Nephron (organoid): ENCODE measurements at regions not wholly inside any gene's neighbourhood (a gene's known extent, or its start where the extent isn't known, plus 50 kb on each side); places are given as distances from the start of the nearest gene placed in this dataset.

Source experiments
- H3K27ac Mint-ChIP-seq, 3 experiments: 2 replicates each; pipeline ENCODE4 v1.8.0; 2020; ENCODE audit warnings: mixed read lengths in 3 of 3, mild to moderate bottlenecking in 2 of 3, moderate library complexity in 1 of 3
- H3K27me3 Mint-ChIP-seq: 2 replicates; pipeline ENCODE4 v1.8.0; 2021; ENCODE audit warnings: low read depth, mild to moderate bottlenecking, moderate library complexity, mixed read lengths
- H3K36me3 Mint-ChIP-seq: 2 replicates; pipeline ENCODE4 v1.8.0; 2020; ENCODE audit warnings: low read depth, mixed read lengths
- H3K4me1 Mint-ChIP-seq: 2 replicates; pipeline ENCODE4 v1.8.0; 2020; ENCODE audit warnings: mixed read lengths
- H3K4me3 Mint-ChIP-seq, 3 experiments: 2 replicates each; pipeline ENCODE4 v1.8.0; 2020; ENCODE audit warnings: mild to moderate bottlenecking in 3 of 3, mixed read lengths in 3 of 3, moderate library complexity in 2 of 3
- H3K9me3 Mint-ChIP-seq: 2 replicates; pipeline ENCODE4 v1.8.0; 2020; ENCODE audit warnings: mixed read lengths
- CTCF ChIP-seq, 3 experiments: fragments of 200-600 bp; sonication (generic); IDR thresholded peaks; one replicate each; pipeline ENCODE4 v1.5.0; 2021; ENCODE audit warnings: antibody characterized with exemption in 3 of 3; ENCODE audit not compliant: unreplicated experiment in 3 of 3

- Mint-ChIP-seq H3K9me3 (no peaks in the 10 kb centered on the region), H3K4me1 (peaks cover 6% of the 10 kb centered on the region), H3K27ac (no peak overlapping the region), H3K36me3 (no peaks in the 10 kb centered on the region), H3K27me3 (no peaks in the 10 kb centered on the region), H3K4me3 (no peak overlapping the region)
- no peak for TF ChIP-seq CTCF (IDR thresholded peaks at IDR 0.05; ENCODE audit: unreplicated experiment in 3 of 3)
Measured at GRCh38 chr13:33730619-33731018, 87.3 kb upstream of the RFC3 start.

DNA sequence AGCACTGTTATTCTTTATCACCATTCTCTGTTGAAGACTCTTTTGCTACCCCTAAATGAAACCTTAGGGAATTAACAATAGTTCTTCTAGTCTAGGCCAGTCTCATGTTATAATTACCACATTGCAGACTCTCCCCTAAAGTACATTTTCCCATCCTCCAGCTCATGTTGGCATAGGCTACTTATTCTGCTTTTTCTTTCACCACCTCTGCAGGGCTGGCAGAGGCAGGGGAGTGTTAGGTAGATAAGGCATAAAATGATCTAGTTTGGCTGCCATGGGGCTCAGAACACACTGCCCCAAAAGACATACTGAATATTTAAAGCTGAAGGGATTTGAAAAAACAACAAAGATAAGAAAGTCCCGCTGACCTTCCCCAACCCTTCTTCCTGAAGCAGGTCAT lies 82.7 kb upstream of the RFC3 start:
- Mint-ChIP-seq H3K9me3 (peaks cover 5% of the 10 kb centered on the region), H3K27ac (no peak overlapping the region), H3K4me1 (no peaks in the 10 kb centered on the region), H3K4me3 (no peak overlapping the region), H3K36me3 (no peaks in the 10 kb centered on the region), H3K27me3 (no peaks in the 10 kb centered on the region)
- TF ChIP-seq CTCF (IDR thresholded peaks at IDR 0.05; ENCODE audit: unreplicated experiment in 3 of 3), result no peak

- Mint-ChIP-seq H3K36me3 (no peaks in the 10 kb centered on the region), H3K4me1 (no peaks in the 10 kb centered on the region), H3K27me3 (peaks cover 7% of the 10 kb centered on the region), H3K27ac (no peak overlapping the region), H3K9me3 (peaks cover 9% of the 10 kb centered on the region), H3K4me3 (no peak overlapping the region)
- no peak for TF ChIP-seq CTCF (IDR thresholded peaks at IDR 0.05; ENCODE audit: unreplicated experiment in 3 of 3)
Measured at GRCh38 chr13:33739254-33739653, 78.7 kb upstream of the RFC3 start.

- Mint-ChIP-seq H3K36me3 (no peaks in the 10 kb centered on the region), H3K27me3 (peaks cover 11% of the 10 kb centered on the region), H3K4me1 (no peaks in the 10 kb centered on the region), H3K4me3 (no peak overlapping the region), H3K9me3 (peaks cover 12% of the 10 kb centered on the region), H3K27ac (no peak overlapping the region)
- no peak for TF ChIP-seq CTCF (IDR thresholded peaks at IDR 0.05; ENCODE audit: unreplicated experiment in 3 of 3)
Measured at GRCh38 chr13:33740134-33740538, 77.8 kb upstream of the RFC3 start.

DNA sequence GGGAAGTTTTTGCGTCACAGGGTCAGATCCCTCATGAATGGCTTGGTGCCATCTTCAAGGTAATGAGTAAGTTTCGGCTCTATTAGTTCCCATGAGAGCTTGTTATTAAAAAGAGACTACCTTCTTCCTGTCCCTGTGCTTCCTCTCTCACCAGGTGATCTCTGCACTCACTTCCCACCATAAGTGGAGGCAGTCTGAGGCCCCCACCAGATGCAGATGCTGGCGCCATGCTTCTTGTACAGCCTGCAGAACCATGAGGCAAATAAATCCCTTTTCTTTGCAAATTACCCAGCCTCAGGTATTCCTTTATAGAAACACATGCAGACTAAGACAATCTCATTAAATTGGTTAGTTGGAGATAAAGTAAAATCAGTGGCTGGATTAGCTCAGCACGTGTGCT lies 75.6 kb upstream of the RFC3 start:
- Mint-ChIP-seq H3K36me3 (no peaks in the 10 kb centered on the region), H3K27me3 (peaks cover 15% of the 10 kb centered on the region), H3K4me1 (no peaks in the 10 kb centered on the region), H3K4me3 (no peak overlapping the region), H3K27ac (no peak overlapping the region), H3K9me3 (peaks cover 7% of the 10 kb centered on the region)
- no peak for TF ChIP-seq CTCF (IDR thresholded peaks at IDR 0.05; ENCODE audit: unreplicated experiment in 3 of 3)

- peaks cover 7% of the 10 kb centered on the region for H3K9me3 Mint-ChIP-seq
- no peaks in the 10 kb centered on the region for H3K4me1 Mint-ChIP-seq
- no peaks in the 10 kb centered on the region for H3K36me3 Mint-ChIP-seq
- H3K27ac Mint-ChIP-seq, result no peak overlapping the region
- no peak overlapping the region for H3K4me3 Mint-ChIP-seq
- peaks cover 15% of the 10 kb centered on the region for H3K27me3 Mint-ChIP-seq
- TF ChIP-seq CTCF (IDR thresholded peaks at IDR 0.05; ENCODE audit: unreplicated experiment in 3 of 3), result no peak
Measured at GRCh38 chr13:33743438-33744368, 74.2 kb upstream of the RFC3 start.
